RPMI8226 (cell line): ENCODE measurements at regions not wholly inside any gene's neighbourhood (a gene's known extent, or its start where the extent isn't known, plus 50 kb on each side); places are given as distances from the start of the nearest gene placed in this dataset.
"Not testable (repeated sequence)": the region's sequence is repeated elsewhere in the genome, so short reads cannot be mapped to it uniquely, and the experiment has no call there.

Experiments
- DNase-seq: peaks from one replicate; pipeline ENCODE4 v3.0.0-alpha.2; 2015

- DNase-seq, result no peak
These were observed 465.2 kb downstream of the CD83 start for GRCh38 chr6:14582749-14583148.

- DNase-seq, result no peak
These were observed 466.3 kb downstream of the CD83 start for GRCh38 chr6:14583826-14584225.

GRCh38 chr6:14584450-14584849, 466.9 kb downstream of the CD83 start:
- DNase-seq, result no peak

GRCh38 chr6:14585689-14586088, 468.1 kb downstream of the CD83 start:
- no peak for DNase-seq

- DNase-seq, result no peak
These were observed 471.6 kb downstream of the CD83 start for GRCh38 chr6:14589175-14589574.

- no peak for DNase-seq
These were observed 473.0 kb downstream of the CD83 start for GRCh38 chr6:14590586-14590985.

GRCh38 chr6:14591998-14592397, 474.4 kb downstream of the CD83 start:
- no peak for DNase-seq

GRCh38 chr6:14593286-14593685, 475.7 kb downstream of the CD83 start:
- no peak for DNase-seq

- DNase-seq, result no peak
These were observed 478.2 kb downstream of the CD83 start for GRCh38 chr6:14595751-14596150.

- DNase-seq, result no peak
These were observed 478.8 kb downstream of the CD83 start for GRCh38 chr6:14596410-14596809.

GRCh38 chr6:14597090-14597489, 479.5 kb downstream of the CD83 start:
- DNase-seq, result no peak

GRCh38 chr6:14598017-14598864, 480.7 kb downstream of the CD83 start:
- DNase-seq, result no peak

GRCh38 chr6:14600306-14600705, 482.7 kb downstream of the CD83 start:
- not testable (repeated sequence) for DNase-seq

GRCh38 chr6:14601490-14601889, 483.9 kb downstream of the CD83 start:
- DNase-seq, result peak; percentile 17

GRCh38 chr6:14606353-14606752, 488.8 kb downstream of the CD83 start:
- no peak for DNase-seq

GRCh38 chr6:14610141-14610540, 492.6 kb downstream of the CD83 start:
- no peak for DNase-seq

- no peak for DNase-seq
These were observed 494.7 kb downstream of the CD83 start for GRCh38 chr6:14612016-14612980.

GRCh38 chr6:14614631-14615030, 497.1 kb downstream of the CD83 start:
- no peak for DNase-seq

- no peak for DNase-seq
These were observed 499.1 kb downstream of the CD83 start for GRCh38 chr6:14616656-14617055.

GRCh38 chr6:14618759-14619418, 501.3 kb downstream of the CD83 start:
- DNase-seq, result no peak

- peak; percentile 74 for DNase-seq
These were observed 501.8 kb downstream of the CD83 start for GRCh38 chr6:14619419-14619781.

- DNase-seq, result no peak
These were observed 502.9 kb downstream of the CD83 start for GRCh38 chr6:14620522-14620921.

GRCh38 chr6:14621518-14621917, 503.9 kb downstream of the CD83 start:
- no peak for DNase-seq
